Stimulated activated CD4-positive, alpha-beta T cell treated with anti-CD3 and anti-CD28 coated beads, TNF-alpha, amount 100 ng/mL, for 1 hour (primary cell): ENCODE measurements at regions not wholly inside any gene's neighbourhood (a gene's known extent, or its start where the extent isn't known, plus 50 kb on each side); places are given as distances from the start of the nearest gene placed in this dataset.
"Not testable (repeated sequence)": the region's sequence is repeated elsewhere in the genome, so short reads cannot be mapped to it uniquely, and the experiment has no call there.

Source experiments
- DNase-seq, 3 donors: peaks; one replicate each; pipeline ENCODE4 v3.0.0-alpha.2; 2020; ENCODE audit warnings: low read depth in 3 of 3, low spot score in 1 of 3

GRCh38 chr1:38153778-38154470 lies 107.3 kb upstream of the POU3F1 start:
- no peak for DNase-seq

GRCh38 chr1:38153066-38153777 lies 106.6 kb upstream of the POU3F1 start:
- DNase-seq: no peak

GRCh38 chr1:38152351-38153065 lies 105.9 kb upstream of the POU3F1 start:
- DNase-seq: no peak

DNA sequence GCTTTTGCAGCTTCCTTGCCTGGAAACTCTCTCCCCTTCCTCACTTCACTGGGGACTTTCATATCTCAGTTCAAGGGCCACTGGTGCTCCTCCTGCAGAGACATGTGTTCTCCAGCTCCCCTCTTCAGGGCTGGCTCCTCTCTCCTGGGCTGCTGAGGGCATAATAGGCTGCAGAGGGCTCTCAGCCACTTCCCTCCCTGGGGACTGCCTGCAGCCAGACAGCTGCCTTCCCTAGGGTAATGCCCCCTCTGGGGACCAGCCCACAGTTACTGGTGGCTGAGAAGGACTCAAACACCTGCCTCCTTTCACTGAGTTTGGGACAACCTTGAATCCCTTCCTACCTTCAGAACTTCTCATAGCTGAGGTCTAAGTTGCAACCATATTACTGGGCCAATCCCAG lies 104.8 kb upstream of the POU3F1 start:
- DNase-seq: no peak

GRCh38 chr1:38146079-38146478 lies 99.5 kb upstream of the POU3F1 start:
- not testable (repeated sequence) for DNase-seq

GRCh38 chr1:38142606-38143005 lies 96.0 kb upstream of the POU3F1 start:
- DNase-seq: no peak

GRCh38 chr1:38141483-38141882 lies 94.9 kb upstream of the POU3F1 start:
- DNase-seq: no peak

GRCh38 chr1:38139738-38140487 lies 93.3 kb upstream of the POU3F1 start:
- no peak for DNase-seq

DNA sequence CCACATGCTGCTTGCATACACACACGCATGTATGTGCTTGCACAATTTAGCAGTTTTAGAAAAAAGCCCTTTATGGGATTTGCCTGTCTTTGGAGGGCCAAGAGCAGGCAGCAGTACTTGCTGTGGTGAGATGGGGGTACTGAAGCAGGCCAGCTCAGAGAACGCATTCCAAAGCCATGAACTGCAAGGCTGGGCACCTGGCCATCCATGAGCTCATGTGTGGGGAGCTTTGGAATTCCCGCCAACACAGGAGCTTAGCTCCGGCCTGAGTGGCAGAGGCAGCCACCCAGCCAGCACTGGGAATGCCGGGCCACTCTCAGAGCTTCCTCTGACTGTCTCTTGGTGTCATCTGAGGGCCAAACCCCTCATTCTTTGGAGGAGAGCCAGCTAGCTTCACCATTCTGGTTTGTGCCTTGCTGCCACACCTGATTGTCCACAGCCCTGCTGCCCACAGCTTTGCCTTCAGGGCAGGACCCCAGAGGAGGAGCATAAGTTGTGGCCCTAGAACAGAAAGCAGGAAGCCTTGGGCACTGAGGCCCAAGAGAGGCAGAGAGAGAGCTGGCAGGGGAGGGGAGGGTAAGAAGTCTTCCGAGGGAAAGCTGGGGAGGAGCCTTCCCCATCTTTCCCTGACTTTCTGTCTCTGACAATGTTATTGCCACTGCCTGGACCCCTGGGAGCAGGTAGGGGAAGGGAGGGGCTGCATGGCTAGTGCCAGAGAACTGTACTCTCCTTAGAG lies 92.1 kb upstream of the POU3F1 start:
- no peak for DNase-seq

GRCh38 chr1:38137164-38137563 lies 90.6 kb upstream of the POU3F1 start:
- no peak for DNase-seq

- DNase-seq: no peak
Observed at GRCh38 chr1:38135625-38136414, 89.2 kb upstream of the POU3F1 start.

DNA sequence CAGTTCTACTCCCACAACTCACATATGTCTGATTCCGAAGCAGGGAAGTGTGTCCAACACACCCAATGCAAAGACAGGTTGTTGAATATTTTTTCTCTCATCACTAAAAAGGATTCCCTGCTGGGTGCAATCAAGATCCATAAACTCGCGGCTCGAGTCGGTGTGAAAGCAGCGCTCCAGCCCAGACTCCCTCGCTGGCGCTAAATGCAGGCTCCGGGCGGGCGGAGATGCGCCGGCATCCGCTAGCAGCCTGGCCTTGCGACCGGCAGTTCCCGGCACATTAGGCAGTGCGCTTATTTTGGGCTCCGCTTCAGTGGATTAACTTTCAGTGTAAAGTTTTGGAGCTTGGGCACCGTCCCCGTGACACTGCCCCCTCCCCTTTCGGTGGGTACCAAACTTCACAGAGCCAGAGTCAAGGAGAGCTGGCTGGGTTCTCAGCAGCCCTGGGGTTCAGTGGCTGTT lies 87.7 kb upstream of the POU3F1 start:
- no peak for DNase-seq

DNA sequence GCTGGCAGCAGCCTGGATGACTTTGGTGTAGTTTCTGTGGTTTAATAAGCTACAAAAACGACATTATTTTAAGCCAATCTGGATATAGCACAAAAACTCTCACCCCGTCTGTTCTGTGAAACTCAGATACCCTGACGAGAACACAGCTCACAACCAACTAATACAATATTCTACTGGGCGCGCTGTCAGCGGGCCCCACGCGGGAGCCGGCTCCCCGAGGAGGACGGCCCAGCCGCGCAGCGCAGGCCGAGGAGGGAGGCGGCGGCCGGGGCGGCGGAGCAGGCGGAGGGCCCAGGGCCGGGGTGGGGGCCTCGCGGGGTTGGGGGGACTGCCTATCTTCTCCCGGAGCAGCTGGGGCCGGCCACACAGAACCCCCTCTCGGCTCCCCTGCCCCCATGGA lies 87.2 kb upstream of the POU3F1 start:
- DNase-seq: no peak

DNA sequence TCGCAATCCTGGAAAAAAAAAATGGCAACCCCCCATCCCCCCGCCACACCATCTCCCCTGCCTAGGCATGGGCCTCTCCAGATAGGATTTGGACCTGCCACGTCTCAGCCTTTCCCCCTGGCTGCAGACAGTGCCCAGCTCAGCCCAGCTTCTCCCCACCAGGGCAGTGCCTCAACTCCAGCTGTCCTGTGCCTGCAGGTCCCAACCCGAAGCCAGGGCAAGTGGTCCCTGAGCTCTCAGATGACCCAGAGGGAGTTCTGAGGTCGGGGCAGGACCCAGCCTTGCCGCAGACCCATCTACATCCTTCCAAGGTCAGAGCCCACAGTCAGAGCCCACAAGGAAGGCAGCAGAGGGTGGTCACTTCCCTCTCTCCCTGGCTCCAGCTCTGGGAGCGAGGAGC lies 86.7 kb upstream of the POU3F1 start:
- no peak for DNase-seq

GRCh38 chr1:38132681-38133080 lies 86.1 kb upstream of the POU3F1 start:
- no peak for DNase-seq

DNA sequence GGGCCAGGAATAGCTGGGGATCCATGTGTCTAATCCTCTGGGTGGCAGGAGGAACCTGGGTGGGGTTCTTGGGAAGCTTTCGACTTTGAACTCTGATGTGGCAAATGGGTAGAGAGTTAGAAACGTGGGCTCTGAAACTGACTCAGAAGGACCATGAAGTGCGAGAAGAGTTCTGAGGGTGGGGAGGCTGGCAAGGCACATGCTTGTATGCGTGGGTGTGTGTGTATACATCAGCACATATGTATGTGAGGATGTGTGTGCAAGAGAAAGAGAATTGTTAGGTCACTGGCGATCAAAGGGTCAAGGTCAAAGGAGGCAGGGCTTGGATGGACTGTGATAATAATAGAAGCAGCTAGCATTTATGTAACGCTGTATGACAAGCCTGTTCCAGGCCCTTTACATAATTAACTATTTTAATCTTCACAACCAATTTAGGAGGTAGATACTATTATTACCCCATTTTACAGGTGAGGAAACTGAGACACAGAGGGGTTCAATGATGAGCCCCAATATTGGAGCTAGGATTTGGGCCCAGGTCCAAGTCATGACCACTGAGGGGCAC lies 84.5 kb upstream of the POU3F1 start:
- DNase-seq: no peak

DNA sequence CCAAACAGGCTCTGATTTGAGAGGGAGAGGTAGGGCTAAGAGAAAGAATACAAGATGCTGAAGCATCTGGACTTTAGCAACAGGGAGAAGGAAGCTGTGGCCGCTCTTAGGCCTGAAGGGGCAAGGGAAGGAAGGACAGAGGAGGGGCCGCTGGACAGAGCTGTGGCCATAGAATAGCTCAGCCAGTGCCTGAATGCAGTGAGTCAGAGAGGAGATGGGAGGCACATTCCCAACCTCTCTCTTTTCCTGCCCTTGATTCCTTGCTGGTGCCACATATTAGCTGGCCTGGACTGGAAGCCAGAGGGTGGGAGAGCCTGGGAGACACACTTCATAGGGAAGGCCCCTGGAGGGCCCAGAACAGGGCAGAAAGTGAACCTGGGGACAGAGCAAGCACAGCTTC lies 83.4 kb upstream of the POU3F1 start:
- no peak for DNase-seq

DNA sequence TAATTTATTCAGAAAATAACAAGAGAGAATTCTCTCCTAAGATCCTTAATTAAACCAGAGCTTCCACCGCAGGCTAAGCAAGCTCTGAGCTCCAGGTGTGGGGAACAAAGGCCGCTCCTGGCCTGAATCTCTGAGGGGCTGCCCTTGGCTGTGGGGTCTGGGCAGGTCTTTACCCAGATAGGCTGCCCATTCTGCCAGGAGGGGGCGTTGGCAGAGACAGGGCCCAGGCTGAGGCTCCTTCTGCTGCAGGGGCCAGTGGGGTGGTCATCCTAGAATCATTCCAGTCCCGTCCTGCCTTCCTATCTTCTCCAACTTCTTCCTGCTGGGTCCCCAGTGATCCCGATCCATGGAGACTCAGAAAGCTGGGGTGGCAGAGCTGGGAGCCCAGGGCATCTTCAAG lies 82.9 kb upstream of the POU3F1 start:
- no peak for DNase-seq

- no peak for DNase-seq
Observed at GRCh38 chr1:38128926-38129453, 82.4 kb upstream of the POU3F1 start.
